ENCODE measurements at regions not wholly inside any gene's neighbourhood (a gene's known extent, or its start where the extent isn't known, plus 50 kb on each side); places are given as distances from the start of the nearest gene placed in this dataset.

GRCh38 chr13:79212064-79212619 is 193.9 kb downstream of the RBM26 start (continued):
- TF ChIP-seq ZBTB33 (CRISPR knock-in tag; IDR thresholded peaks at IDR 0.05) (no peak), LCORL (IDR thresholded peaks at IDR 0.05) (no peak), LCORL (CRISPR knock-in tag; IDR thresholded peaks at IDR 0.05) (no peak), MEIS2 (CRISPR knock-in tag; IDR thresholded peaks at IDR 0.05) (no peak), ZNF576 (CRISPR knock-in tag; IDR thresholded peaks at IDR 0.05) (no peak), TCF7L2 (IDR thresholded peaks at IDR 0.05; ENCODE audit: low read depth, low read length) (peak; percentile 53), ATRX (CRISPR knock-in tag; IDR thresholded peaks at IDR 0.05; ENCODE audit: borderline replicate concordance) (no peak), ZBTB7A (CRISPR knock-in tag; IDR thresholded peaks at IDR 0.05) (no peak), ZNF878 (CRISPR knock-in tag; IDR thresholded peaks at IDR 0.05) (no peak), FOXP1 (IDR thresholded peaks at IDR 0.05) (no peak), FOXP1 (CRISPR knock-in tag; IDR thresholded peaks at IDR 0.05) (peak; percentile 66; the same call in 1 of the 2 replicates), ZEB1 (IDR thresholded peaks at IDR 0.05; ENCODE audit: insufficient replicate concordance, low read depth) (peak; percentile 92), TBP (CRISPR knock-in tag; IDR thresholded peaks at IDR 0.05) (no peak), SMARCE1 (IDR thresholded peaks at IDR 0.05; ENCODE audit: borderline replicate concordance) (no peak), GATAD2A (CRISPR knock-in tag; IDR thresholded peaks at IDR 0.05) (no peak), HNF4G (IDR thresholded peaks at IDR 0.05; ENCODE audit: borderline replicate concordance, low read depth, low read length) (no peak), HNF4G (CRISPR knock-in tag; IDR thresholded peaks at IDR 0.05; ENCODE audit: borderline replicate concordance, low read depth) (no peak), KLF16 (CRISPR knock-in tag; IDR thresholded peaks at IDR 0.05) (no peak), CC2D1A (CRISPR knock-in tag; IDR thresholded peaks at IDR 0.05) (no peak), NR2F6 (IDR thresholded peaks at IDR 0.05) (no peak), NR2F6 (CRISPR knock-in tag; IDR thresholded peaks at IDR 0.05) (0 out of 2 replicates have a peak, but pooled peaks have one; percentile 5), MNT (IDR thresholded peaks at IDR 0.05) (no peak), CBX2 (IDR thresholded peaks at IDR 0.05; ENCODE audit: low read depth, low read length) (no peak), CBX2 (CRISPR knock-in tag; IDR thresholded peaks at IDR 0.05; ENCODE audit: low read depth) (no peak), RCOR2 (CRISPR knock-in tag; IDR thresholded peaks at IDR 0.05) (0 out of 2 replicates have a peak, but pooled peaks have one; percentile 31), ZSCAN21 (CRISPR knock-in tag; IDR thresholded peaks at IDR 0.05; ENCODE audit: borderline replicate concordance) (no peak), FOXP4 (CRISPR knock-in tag; IDR thresholded peaks at IDR 0.05) (peak; percentile 88), TBX2 (CRISPR knock-in tag; IDR thresholded peaks at IDR 0.05; ENCODE audit: borderline replicate concordance) (0 out of 2 replicates have a peak, but pooled peaks have one; percentile 67)
